ENCODE measurements at regions not wholly inside any gene's neighbourhood (a gene's known extent, or its start where the extent isn't known, plus 50 kb on each side); places are given as distances from the start of the nearest gene placed in this dataset.

DNA sequence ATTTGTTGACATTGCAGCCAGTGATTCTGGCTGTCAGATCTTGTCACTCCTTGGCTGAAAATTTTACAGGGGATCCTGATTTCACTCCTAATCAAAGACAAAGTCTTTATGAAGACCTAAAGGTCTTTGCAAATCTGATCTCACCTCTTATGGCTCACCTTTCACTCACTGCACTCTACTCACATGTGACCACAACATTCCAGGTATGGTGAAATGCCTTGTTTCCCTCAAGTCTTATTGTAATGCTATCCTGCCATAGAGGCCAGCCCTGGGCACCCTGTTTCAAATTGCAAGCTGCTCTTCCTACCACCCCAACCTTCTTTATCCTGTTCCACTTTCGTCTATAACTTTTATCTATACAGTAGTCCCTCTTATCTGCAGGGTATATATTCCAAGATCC lies 200.1 kb downstream of the NDFIP2 start:
- DNase-seq = no peak

DNA sequence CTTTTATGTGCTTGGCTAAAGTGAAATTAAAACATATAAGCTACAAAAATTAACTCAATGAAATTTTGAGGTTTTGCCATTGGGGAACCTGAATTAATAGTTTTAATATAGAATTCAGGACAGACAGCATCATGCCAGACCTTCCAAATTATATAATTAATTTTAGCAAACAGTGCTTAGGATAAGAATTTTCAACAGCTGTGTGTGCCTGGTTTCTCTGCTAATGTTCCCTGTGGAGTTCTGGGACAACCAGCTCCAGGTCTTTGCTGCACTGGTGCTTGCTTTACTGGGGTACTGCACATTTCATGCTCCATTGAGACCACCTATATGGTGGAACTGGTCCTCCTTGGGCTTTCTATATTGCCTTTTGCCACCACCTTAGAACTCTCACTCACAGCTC lies 199.5 kb downstream of the NDFIP2 start:
- no peak for DNase-seq

DNA sequence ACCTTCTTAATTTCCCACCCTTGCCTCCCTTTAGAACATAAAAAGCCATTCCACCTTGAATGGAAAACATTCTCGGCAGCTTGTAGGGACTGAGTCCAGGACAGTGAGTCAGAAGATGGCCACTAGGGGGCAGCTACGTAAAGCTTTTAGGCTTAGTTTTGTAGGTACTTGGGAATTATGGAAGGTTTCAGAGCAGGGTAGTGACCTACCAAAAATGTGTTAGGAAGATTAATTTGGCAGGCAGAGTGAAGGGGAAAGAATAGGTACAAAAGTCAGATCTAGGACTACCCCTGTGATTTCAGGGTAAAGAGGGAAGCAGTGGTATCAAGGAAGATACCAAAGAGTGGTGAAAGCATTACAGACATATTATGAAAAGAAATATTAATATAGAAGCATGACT lies 198.4 kb downstream of the NDFIP2 start:
- peak; percentile 46 for DNase-seq

DNA sequence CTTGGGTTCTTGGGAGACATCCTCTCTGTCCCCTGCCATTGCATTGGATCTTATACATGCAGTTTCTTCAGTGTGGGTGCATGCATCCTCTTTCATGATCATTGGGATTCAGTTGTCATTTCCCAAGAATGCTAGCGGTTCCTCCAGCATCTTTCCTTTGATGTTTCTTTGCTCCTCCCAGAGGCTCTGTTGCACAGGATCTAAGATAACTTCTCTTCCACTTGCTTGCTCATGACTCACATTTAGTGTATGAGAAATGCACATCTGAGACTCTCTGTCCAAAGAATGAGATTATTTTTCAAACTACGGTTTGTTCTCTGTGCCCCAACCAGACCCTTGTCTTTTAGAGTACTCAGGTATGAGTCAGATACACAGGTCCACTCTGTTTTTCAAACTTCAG lies 197.1 kb downstream of the NDFIP2 start:
- DNase-seq = no peak

DNA sequence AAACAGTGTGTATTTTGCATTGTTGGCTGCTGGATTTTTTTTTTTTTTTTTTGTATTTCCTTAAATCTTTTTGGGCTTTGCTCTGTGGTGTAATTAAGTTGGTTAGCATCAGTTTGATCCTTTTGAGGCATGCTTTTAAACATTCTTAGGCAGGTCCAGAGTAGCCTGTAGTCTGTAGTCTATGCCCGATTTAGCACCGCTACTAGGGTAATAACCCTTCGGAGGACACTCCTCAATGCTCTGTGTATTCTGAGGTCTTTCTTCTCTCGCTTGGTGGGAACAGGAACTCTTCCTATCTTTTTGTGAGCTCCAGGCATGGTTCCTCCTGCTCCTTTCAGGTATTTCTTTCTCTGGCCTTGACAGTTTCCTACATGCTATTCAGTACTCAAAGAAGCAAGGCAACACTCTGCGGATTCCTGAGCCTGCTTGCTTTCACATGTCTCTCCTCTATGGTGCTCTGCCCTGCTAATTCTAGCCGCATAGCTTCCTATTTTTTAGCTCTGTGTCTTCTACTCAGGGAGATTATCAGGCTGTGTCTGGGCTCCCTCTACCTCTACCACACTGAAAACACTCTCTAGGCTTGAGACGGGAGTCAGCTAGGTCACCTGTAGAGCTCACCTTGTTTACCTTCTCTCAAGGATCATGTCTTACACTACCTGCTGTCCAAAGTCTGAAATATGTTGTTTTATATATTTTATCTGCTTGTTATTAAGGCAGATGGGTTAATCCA lies 195.1 kb downstream of the NDFIP2 start:
- DNase-seq = no peak

DNA sequence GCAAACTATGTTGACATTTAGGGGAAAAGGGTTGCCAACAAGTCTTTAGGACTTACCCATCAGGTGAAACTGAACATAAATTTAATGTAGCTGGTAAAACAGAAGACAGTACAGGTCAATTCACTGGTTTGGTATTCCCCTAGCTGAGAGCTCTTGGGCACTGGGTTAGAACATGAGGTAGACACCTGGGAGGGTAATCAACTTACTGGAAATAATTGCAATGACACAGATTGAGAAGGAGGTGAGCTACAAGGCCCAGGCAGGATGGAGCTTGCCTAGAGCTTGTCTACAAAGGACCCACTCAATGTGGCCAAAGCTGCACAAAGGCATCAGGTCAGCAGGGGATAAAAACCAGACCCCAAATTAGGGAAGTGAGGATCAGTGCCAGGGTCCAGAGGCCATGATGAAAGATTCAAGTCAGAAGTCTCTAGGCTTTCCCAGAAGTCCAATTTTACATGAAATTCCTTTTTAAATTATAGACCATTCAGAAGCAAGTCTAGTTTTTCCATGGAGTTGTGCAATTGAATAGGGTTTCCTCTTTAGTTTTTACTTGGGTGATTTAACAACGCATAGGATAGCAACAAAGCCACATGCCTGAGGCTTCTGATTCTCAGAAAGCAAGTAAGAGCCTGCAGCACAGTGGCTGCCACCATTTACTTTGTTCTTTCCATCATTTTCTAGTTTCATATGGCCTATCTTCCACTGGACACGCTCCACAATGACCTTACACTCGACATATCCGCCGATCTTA lies 194.0 kb downstream of the NDFIP2 start:
- DNase-seq = no peak

DNA sequence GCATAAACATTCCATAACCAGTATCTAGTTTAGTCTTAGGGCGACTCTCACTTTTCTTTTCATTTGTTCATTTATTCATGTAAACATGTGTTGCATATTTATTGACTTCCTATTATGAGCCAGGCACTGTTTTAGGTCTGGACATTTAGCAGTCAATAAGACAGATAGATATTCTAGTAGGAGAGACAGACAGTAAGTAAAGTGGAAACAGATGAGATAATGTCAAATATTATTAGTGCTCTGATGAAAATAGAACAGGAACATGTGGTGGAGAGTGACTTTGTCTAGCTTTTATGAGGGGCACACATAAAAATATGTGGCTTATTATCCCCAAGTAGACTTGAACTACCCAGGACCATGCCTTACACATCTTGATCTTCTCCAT lies 193.0 kb downstream of the NDFIP2 start:
- DNase-seq = no peak

DNA sequence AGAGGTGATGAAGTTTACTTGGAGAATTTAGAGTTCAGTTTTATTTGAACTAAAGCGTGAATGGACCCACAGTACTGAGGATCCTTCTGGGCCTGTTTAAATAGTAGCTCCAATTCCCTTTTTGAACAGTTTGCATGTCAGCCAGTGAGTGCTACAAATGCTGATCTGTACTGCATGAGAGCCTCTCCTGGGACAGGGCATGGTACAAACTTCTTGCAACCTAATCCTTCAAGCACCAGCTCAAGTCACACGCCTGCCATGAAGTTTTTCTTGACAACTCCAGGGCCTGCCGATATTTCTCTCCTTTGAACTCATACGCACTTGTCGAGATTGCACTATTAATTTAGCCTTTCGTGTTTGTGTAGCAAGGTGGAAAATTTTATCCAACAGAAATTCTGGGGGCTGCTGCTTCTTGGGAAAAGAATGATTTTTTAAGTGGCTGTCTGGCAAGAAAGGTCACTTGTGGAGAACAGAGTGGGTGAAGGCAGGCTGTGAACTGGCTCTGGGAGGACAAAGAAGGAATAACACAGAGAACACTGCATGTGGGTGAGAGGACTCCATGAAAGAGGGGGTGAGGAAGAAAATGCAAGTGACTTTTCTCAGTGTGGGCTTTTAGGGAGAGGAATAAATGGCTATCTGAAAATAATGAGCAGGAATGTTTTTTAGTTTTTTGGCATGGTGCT lies 192.5 kb downstream of the NDFIP2 start:
- no peak for DNase-seq

DNA sequence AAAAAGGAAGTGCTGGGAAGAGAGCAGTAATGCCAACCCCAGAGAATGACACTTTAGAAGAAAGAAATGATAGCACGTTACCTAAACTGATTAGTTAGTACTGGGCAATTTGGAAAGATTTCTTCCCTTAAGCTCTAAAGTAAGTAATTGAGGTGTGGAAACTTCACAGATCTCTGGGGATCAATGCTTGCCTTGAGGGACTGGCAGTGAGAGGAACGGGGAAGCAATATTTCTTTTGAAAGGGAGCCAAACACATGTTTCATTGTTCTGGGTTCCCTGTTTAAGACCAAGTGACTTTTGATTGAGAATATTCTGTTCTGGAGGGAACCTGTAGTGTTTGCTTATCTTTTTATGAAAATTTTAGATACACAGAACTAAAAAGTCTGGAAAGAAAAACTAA lies 190.5 kb downstream of the NDFIP2 start:
- DNase-seq = no peak

DNA sequence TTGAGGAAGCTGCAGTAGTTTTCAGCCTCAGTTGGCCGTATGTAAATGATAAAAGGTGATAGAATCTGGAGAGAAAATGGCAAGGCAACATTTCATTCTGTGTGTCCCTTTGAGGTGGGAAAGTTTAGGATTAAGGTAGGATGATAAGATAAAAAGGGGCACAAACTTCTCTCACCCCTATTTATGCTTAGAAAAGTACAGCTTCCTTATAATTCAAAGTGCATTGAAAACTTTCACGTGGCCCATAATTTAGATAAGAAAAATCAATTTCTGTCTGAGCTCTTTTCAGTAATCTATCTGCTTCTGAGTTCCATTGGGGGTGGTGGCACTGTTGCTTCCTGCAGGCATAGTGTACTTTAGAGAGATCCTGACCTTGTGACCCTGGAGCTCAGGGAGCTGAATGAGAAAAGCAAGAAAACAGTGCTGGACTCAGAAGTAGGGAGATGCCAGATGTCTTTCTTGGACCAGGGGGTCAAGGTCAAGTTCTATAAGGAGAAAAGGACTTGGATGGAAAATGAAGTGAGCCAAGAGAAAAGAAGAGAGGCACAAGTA lies 187.3 kb downstream of the NDFIP2 start:
- no peak for DNase-seq

DNA sequence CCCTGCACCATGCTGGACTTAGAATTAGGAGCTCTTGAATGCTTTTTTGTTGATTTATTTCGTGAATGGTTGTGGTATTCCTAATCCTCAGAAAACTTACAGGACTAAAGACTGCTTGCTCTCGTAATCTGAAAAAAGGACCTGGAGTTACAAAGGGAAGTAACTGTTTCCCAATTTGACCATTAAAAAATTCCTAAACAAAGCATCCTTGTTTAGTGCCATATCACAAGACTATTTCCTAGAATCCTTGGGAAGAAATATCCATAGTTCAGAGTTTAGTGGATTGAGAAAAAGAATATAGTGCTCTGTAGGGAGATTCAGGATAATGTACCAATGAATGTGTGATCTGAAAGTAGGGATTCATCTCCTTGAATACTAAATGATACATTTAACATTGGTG lies 186.8 kb downstream of the NDFIP2 start:
- no peak for DNase-seq

DNA sequence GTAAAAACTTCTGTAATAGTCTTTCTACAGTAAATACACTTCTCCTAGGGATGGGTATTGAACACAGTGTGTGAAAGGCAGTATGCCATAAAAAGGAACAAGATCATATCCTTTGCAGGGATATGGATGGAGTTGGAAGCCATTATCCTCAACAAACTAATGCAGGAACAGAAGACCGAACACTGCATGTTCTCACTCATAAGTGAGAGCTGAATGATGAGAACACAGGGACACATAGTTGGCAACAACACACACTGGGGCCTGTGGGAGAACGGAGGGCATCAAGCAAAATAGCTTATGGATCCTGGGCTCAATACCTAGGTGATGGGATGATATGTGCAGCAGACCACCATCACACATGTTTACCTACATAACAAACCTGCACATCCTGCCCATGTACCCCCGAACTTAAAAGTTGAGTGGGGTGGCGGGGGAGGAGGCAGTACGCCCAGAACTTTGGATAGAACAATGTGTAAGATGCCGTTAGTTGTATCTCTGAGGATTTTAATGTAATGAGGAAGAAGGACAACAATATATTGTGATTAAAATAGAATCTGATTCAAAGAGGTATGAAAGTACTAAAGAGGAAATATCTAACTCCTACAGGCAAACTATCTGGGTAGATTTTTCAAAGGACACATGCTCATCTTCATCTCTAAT lies 183.2 kb downstream of the NDFIP2 start:
- DNase-seq = no peak

DNA sequence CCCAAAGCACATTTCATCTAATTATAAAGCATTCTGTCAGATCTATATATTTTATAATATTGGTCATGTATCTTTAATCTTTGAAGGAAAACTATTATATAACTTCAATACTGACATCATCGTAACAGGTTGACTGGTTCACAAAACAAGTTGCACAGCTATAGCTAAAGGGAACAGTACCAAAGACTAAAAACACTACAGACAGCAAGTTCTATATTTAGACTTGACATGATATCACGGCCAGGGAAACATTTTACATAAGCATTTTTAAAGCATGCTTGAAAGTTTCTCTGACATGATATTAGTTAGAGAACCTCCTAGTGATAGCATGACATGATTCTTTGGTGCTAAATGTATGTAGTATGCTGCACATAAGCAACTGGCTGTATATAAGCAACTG lies 182.5 kb downstream of the NDFIP2 start:
- no peak for DNase-seq

DNA sequence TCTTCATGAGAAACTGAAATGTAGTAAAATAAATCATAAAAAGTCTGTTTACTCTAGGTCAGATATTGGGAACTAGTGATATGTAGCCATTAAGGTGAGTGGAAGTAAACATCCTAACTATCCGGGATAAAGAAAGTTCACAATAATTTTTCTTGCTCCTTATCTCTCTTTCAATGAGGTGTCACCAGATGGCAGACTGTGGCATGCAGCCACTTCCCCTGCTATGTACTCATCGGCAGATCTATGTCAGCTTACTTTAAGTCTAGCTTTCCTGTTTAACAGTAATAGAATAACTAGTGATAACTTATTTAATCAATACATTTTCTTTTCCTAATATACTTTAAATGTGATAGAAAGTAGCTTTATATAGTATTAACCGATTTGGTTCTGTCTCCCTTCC lies 181.9 kb downstream of the NDFIP2 start:
- no peak for DNase-seq

DNA sequence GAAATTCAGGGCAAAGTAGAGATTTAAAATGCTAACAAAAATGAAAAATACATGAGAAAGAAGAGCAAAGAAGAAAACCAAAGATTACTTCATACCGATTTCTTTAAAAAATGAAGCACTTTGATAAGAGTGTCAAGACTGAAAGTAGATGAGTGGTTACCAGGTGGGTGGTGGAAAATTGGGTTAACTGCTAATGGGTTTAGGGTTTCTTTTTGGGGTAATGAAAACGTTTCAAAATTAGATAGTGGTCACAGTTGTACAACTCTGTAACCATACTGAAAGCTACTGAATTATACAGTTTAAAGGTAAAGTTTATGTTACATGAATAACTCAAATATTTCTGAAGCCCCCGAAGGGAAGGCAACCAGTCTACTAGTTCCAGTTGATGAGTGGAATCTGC lies 179.4 kb downstream of the NDFIP2 start:
- no peak for DNase-seq

DNA sequence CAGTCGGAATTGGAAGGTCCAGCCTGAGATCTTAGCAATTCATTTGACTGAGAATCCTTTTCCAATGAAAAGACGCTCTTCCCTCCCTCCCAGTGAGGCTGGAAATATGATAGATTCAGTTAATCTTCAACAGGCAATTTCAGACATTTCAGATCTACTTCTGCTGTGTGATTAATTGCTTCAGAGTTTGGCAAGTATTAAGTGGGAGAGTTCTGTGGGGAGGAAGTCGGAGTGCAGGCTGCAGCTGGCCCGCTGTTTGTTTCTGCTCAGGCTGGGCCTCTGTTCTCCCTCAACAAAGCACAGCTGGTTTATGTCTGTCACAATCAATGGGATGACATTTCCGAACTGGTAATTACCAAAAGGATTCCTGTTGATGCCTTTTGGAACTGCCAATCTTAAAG lies 178.2 kb downstream of the NDFIP2 start:
- peak; percentile 62 for DNase-seq

DNA sequence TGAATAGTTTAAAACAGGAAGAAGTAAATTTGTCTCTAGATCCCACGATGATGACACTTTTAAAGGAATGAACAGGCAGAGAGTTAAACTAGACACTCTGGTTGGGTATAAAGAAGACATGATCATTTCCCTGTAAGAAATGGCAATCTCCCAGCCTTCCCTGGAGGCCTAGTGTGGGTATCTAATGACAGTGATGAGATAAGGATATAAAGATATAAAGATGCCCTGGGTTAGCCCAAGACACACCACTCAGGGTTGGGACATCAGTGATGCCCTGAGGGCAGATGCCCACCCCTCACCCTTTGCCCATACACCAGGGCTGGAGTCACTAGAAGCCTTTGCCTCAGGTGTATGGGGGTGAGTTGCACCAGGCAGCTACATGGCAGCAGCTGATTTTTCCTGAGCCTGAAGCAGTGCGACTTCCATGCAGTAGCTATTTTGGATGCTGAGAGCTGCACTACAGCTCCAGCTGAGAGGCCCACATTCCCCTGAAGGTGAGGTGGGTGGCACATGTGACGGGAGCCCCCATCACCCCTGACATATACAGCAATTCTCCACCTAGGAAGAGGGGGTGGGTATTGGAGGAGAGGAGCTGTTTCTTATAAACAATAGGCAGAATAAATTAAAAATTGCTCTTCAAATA lies 177.5 kb downstream of the NDFIP2 start:
- DNase-seq = no peak

DNA sequence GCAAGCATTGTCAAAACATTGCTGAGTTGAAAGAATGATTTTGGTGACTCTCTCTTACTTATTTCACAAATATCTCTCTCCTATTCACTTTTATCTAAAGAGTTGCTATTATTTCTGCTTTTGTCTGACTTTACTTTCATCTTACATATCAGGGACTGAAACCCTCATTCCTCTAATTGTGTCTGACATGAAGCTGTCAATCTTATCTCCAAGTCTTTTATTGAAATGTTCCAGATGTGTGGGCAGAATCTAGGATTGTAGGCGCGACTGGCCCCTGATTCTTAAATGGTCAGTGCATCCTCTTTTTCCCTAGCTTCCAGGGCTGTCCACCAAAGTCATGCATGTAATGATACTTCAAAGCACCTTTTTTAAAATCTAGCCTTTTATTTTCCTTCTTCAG lies 174.6 kb downstream of the NDFIP2 start:
- DNase-seq = no peak

DNA sequence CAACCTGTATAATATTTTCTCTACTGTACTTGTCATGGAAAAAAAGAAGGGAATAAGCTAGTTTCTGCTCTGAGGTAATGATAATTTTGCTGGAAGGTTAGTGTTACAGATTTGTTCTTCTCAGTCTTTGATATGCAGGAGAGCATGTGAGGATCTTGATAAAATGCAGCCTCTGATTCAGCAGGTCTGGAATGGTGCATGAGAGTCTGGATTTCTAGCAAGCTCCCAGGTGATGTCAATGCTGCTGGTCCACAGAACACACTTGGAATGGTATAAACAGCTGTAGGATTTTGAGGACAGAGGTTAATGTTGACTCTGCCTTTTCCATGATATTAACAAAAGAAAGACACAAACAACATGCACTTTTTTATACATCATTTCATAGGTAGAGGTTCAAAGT lies 173.6 kb downstream of the NDFIP2 start:
- DNase-seq = no peak

DNA sequence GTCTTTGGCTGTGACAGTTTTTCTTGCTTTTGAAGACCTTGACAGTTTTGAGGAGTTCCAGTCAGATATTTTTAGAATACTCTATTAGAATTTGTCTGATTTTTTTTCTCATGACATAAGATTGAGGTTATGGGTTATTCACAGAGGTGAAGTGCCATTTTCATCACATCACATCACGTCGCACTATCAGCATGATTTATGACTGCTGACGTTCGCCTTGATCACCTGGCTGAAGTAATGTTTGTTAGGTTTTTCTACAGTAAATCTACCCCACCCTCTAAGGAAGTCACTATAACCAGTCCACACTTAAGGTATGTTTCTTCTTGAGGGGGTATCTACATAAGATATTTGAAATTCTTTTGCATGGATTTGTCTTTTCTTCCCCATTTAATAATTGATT lies 169.7 kb downstream of the NDFIP2 start:
- no peak for DNase-seq

DNA sequence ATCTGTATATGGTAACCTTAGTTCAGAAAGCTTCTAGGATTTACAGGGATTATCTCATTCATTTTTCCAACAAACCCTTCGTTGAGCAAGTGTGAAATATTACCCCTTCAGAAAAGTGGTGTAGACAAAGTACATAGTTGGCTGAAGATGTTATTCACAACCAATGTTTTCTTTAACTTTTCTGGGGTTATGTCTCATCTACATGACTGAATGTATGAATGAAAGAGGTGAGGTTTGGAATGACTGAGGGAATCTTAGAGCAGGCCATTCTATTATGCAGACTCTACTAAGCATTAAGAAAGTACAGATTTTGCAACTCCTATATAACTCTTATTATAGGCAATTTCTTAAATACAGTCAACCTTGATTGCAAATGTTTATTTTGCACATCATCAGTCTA lies 167.2 kb downstream of the NDFIP2 start:
- DNase-seq = no peak

DNA sequence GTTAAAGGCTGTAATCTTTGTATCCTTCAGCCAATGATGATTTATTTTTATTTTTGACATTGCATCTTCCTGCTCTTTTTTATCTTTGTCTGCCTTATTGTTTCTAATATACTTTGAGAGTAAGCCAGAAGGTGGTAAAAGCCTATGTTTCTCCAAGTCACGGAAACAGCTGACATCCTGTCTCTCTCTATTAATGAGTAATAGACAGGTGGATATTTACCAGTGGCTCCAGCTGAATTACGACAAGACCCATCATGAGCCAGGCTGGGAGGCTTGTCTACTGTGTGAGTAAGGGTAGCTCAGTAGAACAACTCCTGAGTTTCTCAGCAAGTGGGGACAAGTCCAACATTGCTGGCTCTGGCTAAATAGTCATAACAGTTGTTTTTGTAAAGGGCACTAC lies 166.6 kb downstream of the NDFIP2 start:
- no peak for DNase-seq

DNA sequence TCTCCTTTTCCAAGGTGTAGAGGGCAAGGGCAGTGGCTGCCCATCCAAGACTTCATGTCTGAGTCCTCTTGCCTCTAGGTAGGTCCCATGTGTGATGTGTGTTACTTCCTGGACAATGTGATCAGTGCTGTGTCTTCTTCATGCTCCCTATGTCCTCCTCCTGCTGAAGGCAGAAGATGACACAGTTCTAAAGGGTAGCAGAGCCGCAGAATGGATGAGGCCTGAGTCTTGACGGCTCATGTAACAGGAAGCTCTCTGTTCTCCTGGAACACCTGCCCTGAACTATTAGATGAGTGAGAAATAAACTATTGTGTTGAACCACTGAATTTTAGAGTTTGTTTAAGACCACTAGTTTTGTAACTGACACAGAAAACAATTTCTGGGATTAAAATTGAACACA lies 165.9 kb downstream of the NDFIP2 start:
- DNase-seq = no peak
